ENCODE measurements at regions not wholly inside any gene's neighbourhood (a gene's known extent, or its start where the extent isn't known, plus 50 kb on each side); places are given as distances from the start of the nearest gene placed in this dataset.

- no peak overlapping the region for H3K27ac ChIP-seq (ENCODE audit: low read depth, low read length)
- no peak overlapping the region for H2AFZ ChIP-seq (ENCODE audit: low read length)
- H3K27me3 ChIP-seq (replicated peaks in 1 of 4; ENCODE audit: control insufficient read depth in 3 of 4, extremely low read depth in 1 of 4, insufficient read depth in 3 of 4, low read length in 3 of 4) = no peaks in the 10 kb centered on the region; a peak in 1 of 7 replicates
- no peak overlapping the region for H3K9ac ChIP-seq (replicated peaks in 1 of 4; ENCODE audit: extremely low read depth in 1 of 4, low read depth in 3 of 4, low read length in 3 of 4)
- DNase-seq (ENCODE audit: low read depth in 1 of 2, low spot score in 2 of 2) = no peak
- FAIRE-seq = no peak
- H3K4me3 ChIP-seq (ENCODE audit: extremely low read depth in 1 of 4, insufficient read depth in 2 of 4, low read depth in 3 of 4, low read length in 4 of 4) = no peak overlapping the region
- no peak overlapping the region for H2AK5ac ChIP-seq (ENCODE audit: low read depth, low read length)
- no peak overlapping the region for H3K23ac ChIP-seq (ENCODE audit: insufficient read length)
- no peak overlapping the region for H3K4me2 ChIP-seq (ENCODE audit: insufficient read depth in 1 of 2, low read depth in 2 of 2, low read length in 2 of 2)
- H3K18ac ChIP-seq (ENCODE audit: extremely low read depth, low read length) = no peak overlapping the region
- H3K56ac ChIP-seq (replicated peaks; ENCODE audit: insufficient read length, low read depth, low read length) = no peak overlapping the region
- H4K8ac ChIP-seq (ENCODE audit: extremely low read depth, insufficient read depth, low read length) = no peak overlapping the region
- peaks cover 0 to 3% (median 0%) of the 10 kb centered on the region in 4 experiments; a peak in 2 of 7 replicates for H3K4me1 ChIP-seq (replicated peaks in 1 of 4; ENCODE audit: control insufficient read depth in 3 of 4, insufficient read depth in 4 of 4, low read length in 3 of 4)
- no peaks in the 10 kb centered on the region for H3K9me3 ChIP-seq (ENCODE audit: insufficient read depth in 2 of 2, low read depth in 1 of 2, low read length in 1 of 2)
- no peak overlapping the region for H4K91ac ChIP-seq (replicated peaks; ENCODE audit: insufficient read length, low read length)
- POLR2A ChIA-PET (ENCODE audit: partially characterized antibody) = no interaction called here
- no peak overlapping the region for H4K5ac ChIP-seq (ENCODE audit: insufficient read length, low read depth, low read length)
- no peaks in the 10 kb centered on the region for H3K23me2 ChIP-seq (ENCODE audit: low read depth, low read length)
- H3K79me2 ChIP-seq (ENCODE audit: control insufficient read depth in 1 of 2, insufficient read depth in 2 of 2, low read length in 2 of 2) = no peaks in the 10 kb centered on the region
- H2BK20ac ChIP-seq (ENCODE audit: low read length) = no peak overlapping the region
- TF ChIP-seq RBBP5 (IDR thresholded peaks at IDR 0.05; ENCODE audit: borderline replicate concordance, low read depth, low read length) = no peak
- H3K36me3 ChIP-seq (ENCODE audit: control insufficient read depth in 2 of 4, insufficient read depth in 4 of 4, low read length in 3 of 4) = no peaks in the 10 kb centered on the region
- H2BK15ac ChIP-seq (ENCODE audit: low read length) = no peak overlapping the region
- CTCF ChIA-PET (ENCODE audit: partially characterized antibody) = no interaction called here
- no peaks in the 10 kb centered on the region for H4K20me1 ChIP-seq (replicated peaks in 1 of 2; ENCODE audit: control insufficient read depth in 1 of 2, insufficient read depth in 2 of 2, low read length in 2 of 2)
- H2BK120ac ChIP-seq (replicated peaks; ENCODE audit: low read depth, low read length) = no peak overlapping the region
- H2BK5ac ChIP-seq (ENCODE audit: low read depth, low read length) = no peak overlapping the region
- H3K4ac ChIP-seq (replicated peaks; ENCODE audit: insufficient read length, low read depth, low read length) = no peak overlapping the region
- H3K14ac ChIP-seq (ENCODE audit: insufficient read length) = no peak overlapping the region
- H2BK12ac ChIP-seq (ENCODE audit: low read depth, low read length) = no peak overlapping the region
- H3K79me1 ChIP-seq (ENCODE audit: low read depth, low read length) = no peaks in the 10 kb centered on the region
Observed at GRCh38 chr9:79012561-79012960, 559.2 kb upstream of the TLE4 start.
